HepG2 (cell line): ENCODE measurements at regions not wholly inside any gene's neighbourhood (a gene's known extent, or its start where the extent isn't known, plus 50 kb on each side); places are given as distances from the start of the nearest gene placed in this dataset.

Source experiments
- CBX2 ChIP-seq, 2 experiments: fragments of 200-600 bp in 1 of 2; sonication (generic); formaldehyde crosslinking in 1 of 2; IDR thresholded peaks; 2 replicates each; pipeline versions ENCODE4 v1.7.0 to v1.8.1; 2018 to 2022; ENCODE audit warnings: low read depth in 2 of 2, low read length in 1 of 2, mild to moderate bottlenecking in 1 of 2, missing genetic modification reagents in 1 of 2
- CREBL2 ChIP-seq: sonication (generic); formaldehyde crosslinking; IDR thresholded peaks from 2 replicates; pipeline ENCODE4 v1.8.1; 2023; ENCODE audit warnings: missing genetic modification reagents, mild to moderate bottlenecking, borderline replicate concordance
- EEA1 ChIP-seq: sonication (generic); formaldehyde crosslinking; IDR thresholded peaks from 2 replicates; pipeline ENCODE4 v1.5.1; 2020; ENCODE audit warnings: mild to moderate bottlenecking, missing genetic modification reagents, borderline replicate concordance
- FOXO4 ChIP-seq: sonication (generic); formaldehyde crosslinking; conservative IDR thresholded peaks from 2 replicates; pipeline ENCODE4 v1.8.1; 2023; ENCODE audit warnings: missing genetic modification reagents
- GMEB2 ChIP-seq: IDR thresholded peaks from 2 replicates; pipeline ENCODE4 v1.6.1; 2016; ENCODE audit warnings: missing biosample characterization, missing genetic modification reagents, low read depth
- SNAPC4 ChIP-seq: sonication (generic); formaldehyde crosslinking; IDR thresholded peaks from 2 replicates; pipeline ENCODE4 v1.4.0; 2020; ENCODE audit warnings: mild to moderate bottlenecking, missing genetic modification reagents
- ZFX ChIP-seq: sonication (generic); formaldehyde crosslinking; IDR thresholded peaks from 2 replicates; pipeline ENCODE4 v1.4.0; 2020; ENCODE audit warnings: mild to moderate bottlenecking, low read depth, missing genetic modification reagents, moderate library complexity

- no peak for TF ChIP-seq SNAPC4 (CRISPR knock-in tag)
- TF ChIP-seq CREBL2 = no peak
- no peak for TF ChIP-seq FOXO4 (CRISPR knock-in tag)
- TF ChIP-seq GMEB2 (CRISPR knock-in tag) = no peak
- TF ChIP-seq EEA1 = no peak
- no peak for TF ChIP-seq ZFX (CRISPR knock-in tag)
- TF ChIP-seq CBX2 (IDR thresholded peaks at IDR 0.05; ENCODE audit: low read depth, low read length) = no peak
- no peak for TF ChIP-seq CBX2 (CRISPR knock-in tag; IDR thresholded peaks at IDR 0.05; ENCODE audit: low read depth)
Measured at GRCh38 chr7:112905413-112905812, 115.2 kb upstream of the TMEM168 start (continued).
